Thyroid gland (tissue), 4 donors: ENCODE measurements at regions not wholly inside any gene's neighbourhood (a gene's known extent, or its start where the extent isn't known, plus 50 kb on each side); places are given as distances from the start of the nearest gene placed in this dataset.

Experiments used
- CTCF ChIP-seq, 6 experiments: fragments of 200-600 bp in 3 of 6; fragments of 450-650 bp in 3 of 6; sonication (generic) in 3 of 6; IDR thresholded peaks; one replicate each; pipeline ENCODE4 v1.5.1; 2016 to 2019; ENCODE audit warnings: antibody characterized with exemption in 6 of 6, mild to moderate bottlenecking in 2 of 6, inconsistent platforms in 1 of 6, moderate library complexity in 1 of 6
- POLR2A ChIP-seq, 2 donors: fragments of 450-650 bp; IDR thresholded peaks; one replicate each; pipeline ENCODE4 v1.6.1; 2017; ENCODE audit warnings: antibody characterized with exemption in 2 of 2, mild to moderate bottlenecking in 2 of 2, moderate library complexity in 1 of 2

GRCh38 chr9:110126986-110127864 is 80.7 kb downstream of the C9orf152 start:
- TF ChIP-seq CTCF (IDR thresholded peaks at IDR 0.05) (no peak), POLR2A (IDR thresholded peaks at IDR 0.05) (peak in 1 of 2 donors; percentile 48)
